DOHH2 (cell line): ENCODE measurements at regions not wholly inside any gene's neighbourhood (a gene's known extent, or its start where the extent isn't known, plus 50 kb on each side); places are given as distances from the start of the nearest gene placed in this dataset.

ENCODE experiments used
- H3F3A ChIP-seq: fragments of 200-600 bp; sonication (generic), shearing (Covaris generic); 2 replicates; pipeline ENCODE4 v1.6.0; 2016; ENCODE audit warnings: antibody characterized with exemption, mild to moderate bottlenecking; ENCODE audit not compliant: control insufficient read depth, insufficient read depth
- H3K27ac ChIP-seq: fragments of 200-600 bp; sonication (generic); 2 replicates; pipeline ENCODE4 v1.5.1; 2014; ENCODE audit warnings: low read depth, mild to moderate bottlenecking, low read length, moderate library complexity
- H3K27me3 ChIP-seq: fragments of 200-600 bp; sonication (generic); 2 replicates; pipeline ENCODE4 v1.6.1; 2014; ENCODE audit warnings: mild to moderate bottlenecking, low read length, mixed read lengths; ENCODE audit not compliant: control insufficient read depth
- H3K36me3 ChIP-seq: fragments of 200-600 bp; sonication (generic); 2 replicates; pipeline ENCODE4 v1.6.1; 2014; ENCODE audit warnings: mild to moderate bottlenecking, low read length, moderate library complexity, mixed read lengths; ENCODE audit not compliant: control insufficient read depth
- H3K4me1 ChIP-seq: fragments of 200-600 bp; sonication (generic); 2 replicates; pipeline ENCODE4 v1.6.1; 2014; ENCODE audit warnings: mild to moderate bottlenecking, low read length, mixed read lengths; ENCODE audit not compliant: control insufficient read depth
- H3K4me2 ChIP-seq: fragments of 200-600 bp; sonication (generic); 2 replicates; pipeline ENCODE4 v1.6.0; 2014; ENCODE audit warnings: mild to moderate bottlenecking, low read length, moderate library complexity
- H3K4me3 ChIP-seq: fragments of 200-600 bp; sonication (generic); 2 replicates; pipeline ENCODE4 v1.5.1; 2014; ENCODE audit warnings: mild to moderate bottlenecking, low read length, mixed read lengths
- H3K79me2 ChIP-seq: fragments of 200-600 bp; sonication (generic); 2 replicates; pipeline ENCODE4 v1.6.1; 2014; ENCODE audit warnings: mild to moderate bottlenecking, low read length, mixed read lengths; ENCODE audit not compliant: control insufficient read depth
- H3K9me2 ChIP-seq: fragments of 200-600 bp; sonication (generic); replicated peaks from 2 replicates; pipeline ENCODE4 v1.6.1; 2014; ENCODE audit warnings: mild to moderate bottlenecking, low read length, mixed read lengths; ENCODE audit not compliant: control insufficient read depth
- H3K9me3 ChIP-seq: fragments of 200-600 bp; sonication (generic); 2 replicates; pipeline ENCODE4 v1.6.1; 2014; ENCODE audit warnings: antibody characterized with exemption, low read length, mixed read lengths; ENCODE audit not compliant: control insufficient read depth, insufficient read depth
- H4K20me1 ChIP-seq: fragments of 200-600 bp; sonication (generic); 2 replicates; pipeline ENCODE4 v1.6.0; 2014; ENCODE audit warnings: low read depth, mild to moderate bottlenecking, antibody characterized with exemption, low read length, moderate library complexity; ENCODE audit not compliant: control insufficient read depth, insufficient read depth
- CTCF ChIP-seq: fragments of 200-600 bp; sonication (generic); IDR thresholded peaks from one replicate; pipeline ENCODE4 v1.5.1; 2014; ENCODE audit warnings: antibody characterized with exemption, mild to moderate bottlenecking, low read depth, low read length; ENCODE audit not compliant: poor library complexity, severe bottlenecking
- EZH2phosphoT487 ChIP-seq: fragments of 200-600 bp; sonication (generic); IDR thresholded peaks from 2 replicates; pipeline ENCODE4 v1.6.1; 2017; ENCODE audit warnings: borderline replicate concordance, mild to moderate bottlenecking, antibody characterized with exemption, low read length, moderate library complexity, mixed read lengths

GRCh38 chr5:10173716-10174115, 76.0 kb downstream of the ATPSCKMT start:
- H3F3A ChIP-seq, result no peaks in the 10 kb centered on the region
- no peaks in the 10 kb centered on the region for H3K9me2 ChIP-seq
- no peaks in the 10 kb centered on the region for H4K20me1 ChIP-seq
- H3K27ac ChIP-seq, result no peak overlapping the region
- TF ChIP-seq EZH2phosphoT487 (no peak), CTCF (no peak)
- H3K27me3 ChIP-seq, result no peaks in the 10 kb centered on the region
- H3K79me2 ChIP-seq, result no peaks in the 10 kb centered on the region
- H3K4me2 ChIP-seq, result no peak overlapping the region
- H3K4me1 ChIP-seq, result no peaks in the 10 kb centered on the region
- no peak overlapping the region for H3K4me3 ChIP-seq
- no peaks in the 10 kb centered on the region for H3K9me3 ChIP-seq
- no peaks in the 10 kb centered on the region for H3K36me3 ChIP-seq

- Histone ChIP-seq H3K9me2 (no peaks in the 10 kb centered on the region), H4K20me1 (no peaks in the 10 kb centered on the region), H3K4me2 (no peak overlapping the region), H3K4me1 (no peaks in the 10 kb centered on the region), H3K9me3 (no peaks in the 10 kb centered on the region), H3K79me2 (no peaks in the 10 kb centered on the region), H3K27ac (no peak overlapping the region), H3K27me3 (no peaks in the 10 kb centered on the region), H3K36me3 (no peaks in the 10 kb centered on the region), H3F3A (no peaks in the 10 kb centered on the region), H3K4me3 (no peak overlapping the region)
- no peak for TF ChIP-seq EZH2phosphoT487
Observed at GRCh38 chr5:10172247-10172646, 77.4 kb downstream of the ATPSCKMT start.

- Histone ChIP-seq H3K4me2 (no peak overlapping the region), H3K4me3 (no peak overlapping the region), H3K4me1 (no peaks in the 10 kb centered on the region), H4K20me1 (no peaks in the 10 kb centered on the region), H3K27ac (no peak overlapping the region), H3K27me3 (no peaks in the 10 kb centered on the region), H3K79me2 (no peaks in the 10 kb centered on the region), H3K9me3 (no peaks in the 10 kb centered on the region), H3K36me3 (no peaks in the 10 kb centered on the region), H3K9me2 (no peaks in the 10 kb centered on the region), H3F3A (no peaks in the 10 kb centered on the region)
- TF ChIP-seq CTCF, result no peak
- no peak for TF ChIP-seq EZH2phosphoT487
Observed at GRCh38 chr5:10169359-10169758, 80.3 kb downstream of the ATPSCKMT start.

- Histone ChIP-seq H3K4me3 (no peak overlapping the region), H3K27me3 (no peaks in the 10 kb centered on the region), H3K27ac (no peak overlapping the region), H3K9me2 (no peaks in the 10 kb centered on the region), H3K4me2 (no peak overlapping the region), H3F3A (no peaks in the 10 kb centered on the region), H4K20me1 (no peaks in the 10 kb centered on the region), H3K36me3 (no peaks in the 10 kb centered on the region), H3K9me3 (no peaks in the 10 kb centered on the region), H3K4me1 (no peaks in the 10 kb centered on the region), H3K79me2 (no peaks in the 10 kb centered on the region)
- no peak for TF ChIP-seq EZH2phosphoT487
- no peak for TF ChIP-seq CTCF
Observed at GRCh38 chr5:10168254-10168653, 81.4 kb downstream of the ATPSCKMT start.
